Activated CD4-positive, alpha-beta T cell treated with anti-CD3 and anti-CD28 coated beads, Interleukin-2, Interleukin-4, amounts not matched to agents 100 ng/mL and 50 ng/mL, durations not matched to agents 16 hours and 8 hours (primary cell): ENCODE measurements at regions not wholly inside any gene's neighbourhood (a gene's known extent, or its start where the extent isn't known, plus 50 kb on each side); places are given as distances from the start of the nearest gene placed in this dataset.
"Not testable (repeated sequence)": the region's sequence is repeated elsewhere in the genome, so short reads cannot be mapped to it uniquely, and the experiment has no call there.

Source experiments
- DNase-seq: peaks from one replicate; pipeline ENCODE4 v3.0.0-alpha.2; 2020; ENCODE audit warnings: low spot score

DNA sequence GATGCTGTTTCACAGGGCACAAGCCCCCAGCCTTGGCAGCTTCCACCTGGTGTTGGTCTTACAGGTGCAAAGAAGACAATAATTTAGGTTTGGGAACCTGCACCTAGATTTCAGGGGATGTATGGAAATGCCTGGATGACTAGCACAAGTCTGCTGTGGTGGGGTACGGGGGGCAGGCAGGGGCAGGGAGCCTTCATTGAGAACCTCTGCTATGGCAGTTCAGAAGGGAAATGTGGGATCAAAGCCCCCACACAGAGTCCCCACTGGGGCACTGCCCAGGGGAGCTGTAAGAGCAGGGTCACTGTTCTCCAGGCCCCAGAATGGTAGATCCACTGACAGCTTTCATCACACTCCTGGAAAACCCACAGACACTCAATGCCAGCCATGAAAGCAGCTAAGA, 686.5 kb downstream of the FAM181B start:
- no peak for DNase-seq

DNA sequence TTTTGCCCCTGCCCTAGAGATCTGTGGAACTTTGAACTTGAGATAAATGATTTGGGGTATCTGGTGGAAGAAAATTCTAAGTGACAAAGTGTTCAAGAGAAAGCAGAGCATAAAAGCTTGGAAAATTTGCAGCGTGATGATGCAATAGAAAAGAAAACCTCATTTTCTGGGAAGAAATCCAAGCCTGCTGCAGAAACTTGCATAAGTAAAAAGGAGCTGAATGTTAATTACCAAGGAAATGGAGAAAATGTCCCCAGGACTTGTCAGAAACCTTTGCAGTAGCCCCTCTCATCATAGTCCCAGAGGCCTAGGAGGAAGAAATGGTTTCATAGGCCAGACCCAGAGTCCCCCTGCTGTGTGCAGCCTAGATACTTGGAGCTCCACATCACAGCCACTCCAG, 686.9 kb downstream of the FAM181B start:
- no peak for DNase-seq

- no peak for DNase-seq
Observed at GRCh38 chr11:82045748-82046457, 687.8 kb downstream of the FAM181B start.

- no peak for DNase-seq
Observed at GRCh38 chr11:82043316-82043715, 690.3 kb downstream of the FAM181B start.

- DNase-seq: no peak
Observed at GRCh38 chr11:82041764-82042163, 691.9 kb downstream of the FAM181B start.

- DNase-seq: no peak
Observed at GRCh38 chr11:82038154-82038553, 695.5 kb downstream of the FAM181B start.

GRCh38 chr11:82034527-82034926, 699.1 kb downstream of the FAM181B start:
- no peak for DNase-seq

DNA sequence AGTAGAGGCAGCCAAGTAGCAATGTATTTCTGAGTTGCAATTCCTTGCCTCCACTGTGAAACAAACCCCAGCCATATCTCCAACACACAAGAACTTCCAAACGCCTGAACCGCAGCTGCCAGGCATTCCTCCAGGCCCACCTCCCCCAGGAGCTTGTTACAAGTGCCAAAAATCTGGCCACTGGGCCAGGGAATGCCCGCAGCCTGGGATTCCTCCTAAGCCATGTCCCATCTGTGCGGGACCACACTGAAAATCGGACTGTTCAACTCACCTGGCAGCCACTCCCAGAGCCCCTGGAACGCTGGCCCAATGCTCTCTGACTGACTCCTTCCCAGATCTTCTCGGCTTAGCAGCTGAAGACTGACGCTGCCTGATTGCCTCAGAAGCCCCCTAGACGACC, 706.3 kb downstream of the FAM181B start:
- not testable (repeated sequence) for DNase-seq

- no peak for DNase-seq
Observed at GRCh38 chr11:82024760-82025159, 708.9 kb downstream of the FAM181B start.

DNA sequence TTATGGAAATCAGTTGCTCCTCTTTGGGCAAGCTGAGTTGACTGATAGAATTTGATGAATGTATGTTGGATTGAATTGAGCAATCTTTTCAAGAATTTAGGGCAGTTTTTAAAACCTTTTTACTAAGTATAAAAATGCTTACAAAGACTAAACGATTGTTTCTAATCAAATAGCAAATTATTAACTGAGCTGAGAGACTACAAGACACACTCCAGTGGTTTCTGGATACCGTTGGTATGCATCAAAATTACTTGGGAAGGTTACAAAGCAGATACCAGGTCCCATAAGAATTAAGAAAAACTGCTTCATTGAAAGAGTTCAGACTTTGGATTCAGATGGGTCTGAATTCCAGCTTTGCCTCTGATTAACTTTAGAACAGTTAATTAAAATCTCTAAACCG, 721.4 kb downstream of the FAM181B start:
- no peak for DNase-seq

DNA sequence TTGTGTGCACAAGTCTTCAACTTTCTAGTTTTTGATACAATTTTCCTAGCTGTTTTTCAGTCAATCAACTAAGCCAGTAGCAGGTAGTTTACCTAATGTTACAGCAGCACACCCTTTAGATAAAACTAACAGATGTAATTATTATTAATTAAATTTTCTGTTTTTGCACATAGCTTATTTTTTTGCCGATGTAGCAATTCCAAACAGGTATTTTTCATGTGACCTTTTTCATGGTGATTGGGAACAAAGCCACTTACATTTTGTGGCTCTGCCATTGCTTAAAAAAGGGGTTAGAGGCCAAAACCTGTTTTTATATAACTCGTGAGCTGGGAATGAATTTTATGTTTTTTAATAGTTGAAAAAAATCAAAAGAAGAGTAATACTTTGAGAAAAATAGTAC, 724.5 kb downstream of the FAM181B start:
- DNase-seq: no peak

- no peak for DNase-seq
Observed at GRCh38 chr11:82007521-82007920, 726.1 kb downstream of the FAM181B start.

GRCh38 chr11:82004537-82005213, 729.0 kb downstream of the FAM181B start:
- DNase-seq: peak; percentile 35

DNA sequence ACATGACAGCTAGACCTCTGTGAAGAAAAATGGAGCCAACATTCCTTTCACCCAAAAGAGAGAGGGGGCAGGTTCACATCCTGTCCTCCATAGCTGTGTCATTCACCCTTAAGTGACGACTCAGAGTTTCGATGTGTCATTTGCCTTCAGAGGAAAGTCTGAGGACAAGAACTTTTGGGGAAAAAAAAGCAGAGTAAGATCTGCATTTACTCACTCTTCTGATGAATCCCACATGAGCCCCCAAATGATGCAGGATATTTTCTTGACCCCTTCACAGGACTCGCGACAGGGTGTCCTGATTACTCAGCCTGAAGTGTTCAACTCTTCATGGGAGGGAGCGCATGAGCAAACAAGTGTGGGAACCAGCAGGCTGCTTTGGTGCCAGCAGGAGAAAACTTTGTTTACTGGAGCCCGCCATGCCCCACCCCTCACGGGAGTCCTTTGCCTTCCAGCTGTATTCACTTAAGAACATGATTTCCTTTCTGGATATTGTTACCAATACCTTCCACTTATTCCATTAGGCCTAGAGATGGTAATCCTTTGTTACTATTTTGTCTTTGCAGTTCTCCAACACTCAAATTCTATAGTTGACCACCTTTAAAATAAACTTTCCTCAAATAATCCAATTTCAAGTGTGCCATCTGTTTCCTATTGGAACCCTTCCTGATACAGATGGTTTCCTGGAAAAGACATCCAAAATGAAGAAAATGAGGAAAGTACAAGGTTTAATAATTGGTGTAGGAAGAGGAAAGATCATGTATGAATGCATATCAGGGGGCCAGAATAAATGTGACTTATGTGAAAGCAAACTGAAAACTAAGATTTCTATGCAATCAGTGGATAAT, 729.8 kb downstream of the FAM181B start:
- no peak for DNase-seq

DNA sequence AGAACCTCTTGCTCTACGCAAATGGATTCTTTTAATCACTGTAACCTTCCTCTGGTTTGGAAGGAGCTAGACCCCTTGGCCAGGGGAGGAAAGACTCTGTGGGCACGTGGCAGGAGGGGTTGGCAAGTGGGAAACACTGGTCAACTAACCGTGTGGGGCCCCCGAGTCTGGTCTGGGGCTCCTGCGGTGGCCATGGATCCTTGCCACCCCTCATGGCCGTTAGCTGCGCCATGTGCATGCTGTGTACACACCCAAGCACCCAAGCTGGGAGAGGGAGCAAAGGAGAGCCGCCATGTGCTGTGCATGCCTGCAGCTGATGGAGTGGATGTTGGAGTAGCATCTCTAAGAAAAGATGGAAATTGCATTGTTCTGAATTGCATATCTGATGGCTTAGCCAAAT, 730.6 kb downstream of the FAM181B start:
- DNase-seq: no peak

GRCh38 chr11:81995889-81996288, 737.8 kb downstream of the FAM181B start:
- DNase-seq: no peak

DNA sequence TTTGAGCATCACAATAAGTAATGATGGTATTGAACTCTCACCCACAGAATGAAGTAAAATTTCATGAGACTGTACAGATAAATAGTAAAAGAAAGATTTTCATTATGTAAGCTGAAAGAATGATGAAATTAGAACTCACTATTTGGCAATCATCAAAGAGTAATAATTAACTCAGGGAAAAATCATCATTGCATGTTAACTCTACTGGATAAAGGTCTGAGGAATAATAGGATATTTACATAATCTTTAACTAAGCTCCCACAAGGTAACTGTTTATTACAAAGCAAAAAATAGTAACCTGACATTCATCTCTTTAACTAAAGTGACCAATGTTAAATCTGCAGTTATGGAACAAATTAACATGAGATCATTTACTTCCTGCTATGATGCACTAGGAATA, 739.9 kb downstream of the FAM181B start:
- no peak for DNase-seq

DNA sequence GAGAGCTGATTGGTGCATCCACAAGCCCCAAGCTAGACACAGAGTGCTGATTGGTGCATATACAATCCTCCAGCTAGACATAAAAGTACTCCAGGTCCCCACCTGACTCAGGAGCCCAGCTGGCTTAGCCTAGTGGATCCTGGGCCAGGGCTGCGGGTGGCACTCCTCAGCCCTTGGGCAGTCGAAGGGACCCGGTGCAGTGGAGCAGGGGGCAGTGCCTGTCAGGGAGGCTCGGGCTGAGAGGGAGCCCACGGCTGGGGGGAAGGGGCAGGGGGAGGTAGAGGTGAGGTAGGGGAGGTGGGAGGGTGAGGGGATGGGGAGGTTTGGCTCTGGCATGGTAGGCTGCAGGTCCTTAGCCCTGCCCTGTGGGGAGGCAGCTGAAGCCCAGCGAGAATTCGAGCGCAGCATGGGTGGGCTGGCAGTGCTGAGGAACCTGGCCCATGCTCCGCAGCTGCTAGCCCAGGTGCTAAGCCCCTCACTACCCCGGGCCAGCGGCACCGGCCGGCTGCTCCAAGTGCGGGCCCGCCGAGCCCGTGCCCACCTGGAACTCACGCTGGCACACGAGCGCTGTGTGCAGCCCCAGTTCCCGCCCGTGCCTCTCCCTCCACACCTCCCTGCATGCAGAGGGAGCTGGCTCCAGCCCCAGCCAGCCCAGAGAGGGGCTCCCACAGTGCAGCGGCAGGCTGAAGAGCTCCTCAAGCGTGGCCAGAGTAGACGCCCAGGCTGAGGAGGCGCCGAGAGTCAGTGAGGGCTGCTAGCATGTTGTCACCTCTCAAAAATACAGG, 742.8 kb downstream of the FAM181B start:
- no peak for DNase-seq

- DNase-seq: no peak
Observed at GRCh38 chr11:81989093-81989492, 744.6 kb downstream of the FAM181B start.

GRCh38 chr11:81987829-81988472, 745.7 kb downstream of the FAM181B start:
- DNase-seq: no peak

GRCh38 chr11:81986556-81987161, 747.0 kb downstream of the FAM181B start:
- no peak for DNase-seq
